Activated naive CD4-positive, alpha-beta T cell treated with Interleukin-2 at 50 U/mL for 16 hours (primary cell): ENCODE measurements at regions not wholly inside any gene's neighbourhood (a gene's known extent, or its start where the extent isn't known, plus 50 kb on each side); places are given as distances from the start of the nearest gene placed in this dataset.

ENCODE experiments used
- DNase-seq: peaks from one replicate; pipeline ENCODE4 v3.0.0-alpha.2; 2020

GRCh38 chr10:64450312-64450711, 929.1 kb downstream of the REEP3 start:
- DNase-seq, result no peak

- DNase-seq, result no peak
Measured at GRCh38 chr10:64454962-64455361, 933.8 kb downstream of the REEP3 start.

- no peak for DNase-seq
Measured at GRCh38 chr10:64458306-64458705, 937.1 kb downstream of the REEP3 start.

GRCh38 chr10:64463406-64463805, 942.2 kb downstream of the REEP3 start:
- no peak for DNase-seq

- DNase-seq, result no peak
Measured at GRCh38 chr10:64465653-64466052, 944.5 kb downstream of the REEP3 start.

GRCh38 chr10:64468219-64468618, 947.0 kb downstream of the REEP3 start:
- DNase-seq, result no peak

GRCh38 chr10:64476506-64476905, 955.3 kb downstream of the REEP3 start:
- DNase-seq, result no peak

- no peak for DNase-seq
Measured at GRCh38 chr10:64477791-64478190, 956.6 kb downstream of the REEP3 start.

- no peak for DNase-seq
Measured at GRCh38 chr10:64484811-64485330, 963.7 kb downstream of the REEP3 start.

- no peak for DNase-seq
Measured at GRCh38 chr10:64486149-64486548, 964.9 kb downstream of the REEP3 start.

- no peak for DNase-seq
Measured at GRCh38 chr10:64486901-64487300, 965.7 kb downstream of the REEP3 start.

- DNase-seq, result no peak
Measured at GRCh38 chr10:64494901-64495300, 973.7 kb downstream of the REEP3 start.

GRCh38 chr10:64497306-64497705, 976.1 kb downstream of the REEP3 start:
- no peak for DNase-seq

GRCh38 chr10:64501807-64502206, 980.6 kb downstream of the REEP3 start:
- no peak for DNase-seq

- DNase-seq, result no peak
Measured at GRCh38 chr10:64502936-64503335, 981.7 kb downstream of the REEP3 start.

GRCh38 chr10:64503429-64503828, 982.2 kb downstream of the REEP3 start:
- DNase-seq, result no peak

GRCh38 chr10:64505501-64505900, 984.3 kb downstream of the REEP3 start:
- DNase-seq, result no peak

GRCh38 chr10:64506963-64507362, 985.8 kb downstream of the REEP3 start:
- DNase-seq, result no peak

GRCh38 chr10:64507651-64508028, 986.4 kb downstream of the REEP3 start:
- DNase-seq, result no peak

GRCh38 chr10:64508029-64508661, 986.9 kb downstream of the REEP3 start:
- no peak for DNase-seq

- no peak for DNase-seq
Measured at GRCh38 chr10:64515970-64516699, 994.9 kb downstream of the REEP3 start.

GRCh38 chr10:64518456-64518855, 997.3 kb downstream of the REEP3 start:
- no peak for DNase-seq

GRCh38 chr10:64519427-64519826, 998.2 kb downstream of the REEP3 start:
- DNase-seq, result no peak

GRCh38 chr10:64519831-64520230, 998.6 kb downstream of the REEP3 start:
- no peak for DNase-seq
